HEK293T (cell line): ENCODE measurements at regions not wholly inside any gene's neighbourhood (a gene's known extent, or its start where the extent isn't known, plus 50 kb on each side); places are given as distances from the start of the nearest gene placed in this dataset.

ENCODE experiments used
- ARNT ChIP-seq: fragments of 450-650 bp; IDR thresholded peaks from 2 replicates; pipeline ENCODE4 v1.6.1; 2017; ENCODE audit warnings: mild to moderate bottlenecking
- BHLHE40 ChIP-seq: fragments of 450-650 bp; IDR thresholded peaks from 2 replicates; pipeline ENCODE4 v1.6.1; 2016; ENCODE audit warnings: mild to moderate bottlenecking, moderate library complexity, borderline replicate concordance
- FOXK2 ChIP-seq: fragments of 450-650 bp; IDR thresholded peaks from 2 replicates; pipeline ENCODE4 v1.6.1; 2016; ENCODE audit warnings: mild to moderate bottlenecking
- FOXM1 ChIP-seq: fragments of 450-650 bp; IDR thresholded peaks from 2 replicates; pipeline ENCODE4 v1.6.1; 2017; ENCODE audit warnings: mild to moderate bottlenecking, borderline replicate concordance
- HDGF ChIP-seq: fragments of 450-650 bp; IDR thresholded peaks from 2 replicates; pipeline ENCODE4 v1.6.1; 2017; ENCODE audit warnings: antibody characterized with exemption, borderline replicate concordance
- L3MBTL2 ChIP-seq: fragments of 450-650 bp; conservative IDR thresholded peaks from 2 replicates; pipeline ENCODE4 v1.6.1; 2016; ENCODE audit warnings: mild to moderate bottlenecking
- NFRKB ChIP-seq: fragments of 450-650 bp; IDR thresholded peaks from 2 replicates; pipeline ENCODE4 v1.6.1; 2016; ENCODE audit warnings: mild to moderate bottlenecking, moderate library complexity
- SP1 ChIP-seq: fragments of 450-650 bp; IDR thresholded peaks from 2 replicates; pipeline ENCODE4 v1.6.1; 2017
- SUZ12 ChIP-seq: fragments of 450-650 bp; IDR thresholded peaks from 2 replicates; pipeline ENCODE4 v1.6.1; 2016; ENCODE audit warnings: mild to moderate bottlenecking
- TARDBP ChIP-seq: fragments of 450-650 bp; IDR thresholded peaks from 2 replicates; pipeline ENCODE4 v1.6.1; 2016

DNA sequence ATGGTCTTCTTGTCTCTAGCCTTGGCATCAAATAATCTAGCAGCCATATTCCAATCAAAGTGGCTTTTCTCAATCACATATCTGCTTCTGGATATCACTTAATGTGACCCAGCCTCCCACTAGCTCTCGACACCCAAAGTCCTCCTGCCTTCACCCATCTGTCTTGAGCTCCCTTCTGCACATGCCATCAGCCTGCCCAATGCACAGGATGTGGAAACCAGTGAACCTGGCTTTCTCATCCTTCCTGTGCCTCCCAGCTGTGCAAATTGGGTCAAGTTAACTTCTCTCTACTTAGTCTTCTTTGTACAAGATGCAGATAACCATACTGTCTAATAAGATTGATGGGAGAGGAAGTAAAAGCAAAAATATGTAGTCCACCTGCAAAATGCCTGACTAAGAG lies 257.9 kb upstream of the PITRM1 start:
- TF ChIP-seq FOXM1 (no peak), HDGF (no peak), TARDBP (no peak), SP1 (no peak), ARNT (no peak), BHLHE40 (no peak), L3MBTL2 (no peak), SUZ12 (no peak), FOXK2 (no peak), NFRKB (no peak)
